ENCODE measurements at regions not wholly inside any gene's neighbourhood (a gene's known extent, or its start where the extent isn't known, plus 50 kb on each side); places are given as distances from the start of the nearest gene placed in this dataset.

DNA sequence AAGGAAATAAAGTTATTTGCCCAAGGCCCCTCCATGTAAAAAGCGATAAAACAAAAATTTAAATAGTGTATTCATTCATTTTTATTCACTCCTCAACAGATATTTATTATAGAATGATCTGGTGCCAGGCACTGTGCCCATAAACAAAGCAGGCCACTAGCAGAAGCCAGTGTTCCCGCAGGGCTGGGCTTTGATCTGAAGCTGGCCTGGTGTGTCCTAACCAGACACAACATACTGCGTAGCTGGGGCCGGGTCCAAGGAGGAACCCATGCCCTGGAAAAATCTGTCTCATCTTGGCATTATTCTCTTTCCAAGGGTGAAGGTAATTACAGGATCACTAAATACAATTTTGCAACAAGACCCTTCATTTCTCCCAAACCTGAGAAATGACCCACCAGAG lies 537.4 kb upstream of the CDH5 start:
- TF ChIP-seq CTCF (IDR thresholded peaks at IDR 0.05; ENCODE audit: insufficient read depth, low read depth, low read length), result no peak
- DNase-seq (ENCODE audit: low read depth), result no peak
- no peak overlapping the region for H3K4me3 ChIP-seq (ENCODE audit: low read depth, low read length)

DNA sequence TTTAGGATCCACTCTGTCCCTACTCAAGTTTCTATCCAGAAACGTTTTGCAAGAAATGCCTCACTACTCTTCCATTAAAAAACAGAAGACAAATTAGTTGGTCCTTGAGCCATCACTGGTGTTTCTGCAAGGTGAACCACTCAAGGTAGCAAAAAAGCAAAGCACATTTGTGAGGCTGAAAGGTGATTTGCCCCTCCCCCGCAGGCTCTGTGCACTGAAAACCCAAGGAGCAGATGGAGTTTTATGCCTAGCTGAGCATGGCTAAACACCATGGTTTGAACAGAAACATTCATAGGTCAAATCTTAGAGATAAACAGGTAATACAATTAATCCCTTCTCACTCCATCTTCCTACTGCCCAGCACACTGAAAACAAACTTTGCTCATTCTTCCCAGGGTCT lies 538.2 kb upstream of the CDH5 start:
- TF ChIP-seq CTCF (IDR thresholded peaks at IDR 0.05; ENCODE audit: insufficient read depth, low read depth, low read length), result no peak
- H3K4me3 ChIP-seq (ENCODE audit: low read depth, low read length), result no peak overlapping the region
- DNase-seq (ENCODE audit: low read depth), result no peak

GRCh38 chr16:65827231-65827630 lies 539.3 kb upstream of the CDH5 start:
- no peak overlapping the region for H3K4me3 ChIP-seq (ENCODE audit: low read depth, low read length)
- no peak for DNase-seq (ENCODE audit: low read depth)
- TF ChIP-seq CTCF (IDR thresholded peaks at IDR 0.05; ENCODE audit: insufficient read depth, low read depth, low read length), result no peak

- DNase-seq (ENCODE audit: low read depth), result no peak
- no peak overlapping the region for H3K4me3 ChIP-seq (ENCODE audit: low read depth, low read length)
- no peak for TF ChIP-seq CTCF (IDR thresholded peaks at IDR 0.05; ENCODE audit: insufficient read depth, low read depth, low read length)
Measured at GRCh38 chr16:65825191-65825856, 541.2 kb upstream of the CDH5 start.

GRCh38 chr16:65822148-65822547 lies 544.3 kb upstream of the CDH5 start:
- no peak for DNase-seq (ENCODE audit: low read depth)
- no peak for TF ChIP-seq CTCF (IDR thresholded peaks at IDR 0.05; ENCODE audit: insufficient read depth, low read depth, low read length)
- no peak overlapping the region for H3K4me3 ChIP-seq (ENCODE audit: low read depth, low read length)

DNA sequence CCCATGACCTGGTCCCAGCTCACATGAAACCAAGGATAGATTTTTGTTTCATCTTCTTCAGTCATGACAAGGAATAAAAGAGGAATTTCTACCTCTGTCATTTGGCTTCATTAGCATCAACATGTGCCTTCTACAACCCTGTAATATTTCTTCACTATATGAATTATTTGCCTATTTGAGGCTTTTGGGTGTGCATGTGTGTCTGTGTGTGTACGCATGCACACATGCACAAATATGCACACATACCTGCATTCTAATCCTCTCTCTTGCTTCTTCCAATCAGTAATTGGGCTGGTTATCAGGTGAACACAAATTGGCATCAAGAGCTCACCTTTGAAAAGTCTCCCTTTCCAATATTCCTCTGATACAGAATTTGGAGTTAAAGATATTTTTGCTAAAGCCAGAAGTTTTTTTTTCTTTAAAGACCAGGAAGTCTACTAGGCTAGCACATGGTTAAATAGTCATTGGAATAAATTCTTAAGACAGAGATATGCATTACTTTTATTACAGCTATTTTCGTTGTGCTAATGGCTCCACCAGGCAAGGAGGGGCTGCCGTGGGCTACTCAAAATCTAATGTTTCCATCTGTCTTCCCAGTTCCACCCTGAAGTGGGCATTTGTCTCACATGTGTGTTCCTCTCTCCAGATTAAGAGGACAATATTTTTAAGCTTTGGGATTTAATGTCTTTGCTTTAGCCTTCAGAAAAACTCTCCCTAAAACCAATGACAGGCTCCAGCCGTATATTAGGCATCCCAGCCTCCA lies 547.2 kb upstream of the CDH5 start:
- TF ChIP-seq CTCF (IDR thresholded peaks at IDR 0.05; ENCODE audit: insufficient read depth, low read depth, low read length), result no peak
- no peak for DNase-seq (ENCODE audit: low read depth)
- no peak overlapping the region for H3K4me3 ChIP-seq (ENCODE audit: low read depth, low read length)

All from fibroblast of villous mesenchyme (primary cell).